Left hindlimb (tissue), 1 donor: ENCODE measurements at regions not wholly inside any gene's neighbourhood (a gene's known extent, or its start where the extent isn't known, plus 50 kb on each side); places are given as distances from the start of the nearest gene placed in this dataset.
"Not testable (repeated sequence)": the region's sequence is repeated elsewhere in the genome, so short reads cannot be mapped to it uniquely, and the experiment has no call there.

Source experiments
- DNase-seq: peaks from one replicate; pipeline ENCODE4 v3.0.0-alpha.2; 2018

DNA sequence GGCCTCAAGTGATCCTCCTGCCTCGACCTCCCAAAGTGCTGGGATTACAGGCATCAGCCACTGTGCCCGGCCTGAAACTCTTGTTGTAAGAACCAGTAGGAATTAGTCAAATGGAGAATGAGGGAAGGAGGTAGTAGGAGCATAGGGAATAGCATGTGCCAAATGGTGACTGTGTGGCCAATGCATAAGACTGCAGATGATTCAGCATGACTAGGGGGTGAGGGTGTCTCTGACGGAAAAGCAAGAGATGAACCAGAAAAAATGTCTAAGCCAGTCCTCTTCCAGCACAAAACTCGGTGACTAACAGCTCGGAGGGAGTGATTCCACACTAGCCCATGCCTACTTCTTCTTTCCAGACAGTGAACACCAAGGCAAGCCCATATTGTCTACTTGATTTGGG, 58.2 kb upstream of the DUSP21 start:
- DNase-seq, result no peak

DNA sequence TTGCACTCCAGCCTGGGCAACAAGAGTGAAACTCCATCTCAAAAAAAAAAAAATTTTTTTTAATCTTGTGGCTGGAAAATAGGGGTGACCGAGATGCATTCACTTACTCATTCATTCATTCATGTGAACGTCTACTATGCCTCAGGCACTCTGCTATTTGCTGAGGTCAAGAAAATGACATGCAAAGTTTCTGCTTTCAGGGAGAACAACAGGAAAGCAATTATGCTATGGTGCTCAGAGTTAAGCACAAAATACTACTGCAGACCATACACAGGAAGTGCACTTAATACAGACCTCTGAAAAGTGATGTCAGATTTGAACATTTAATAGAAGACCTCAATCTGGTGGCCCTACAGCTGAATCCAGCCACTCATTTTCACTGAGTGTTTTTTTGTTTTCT, 59.6 kb upstream of the DUSP21 start:
- no peak for DNase-seq

GRCh38 chrX:44778254-44778653, 65.6 kb upstream of the DUSP21 start:
- no peak for DNase-seq

DNA sequence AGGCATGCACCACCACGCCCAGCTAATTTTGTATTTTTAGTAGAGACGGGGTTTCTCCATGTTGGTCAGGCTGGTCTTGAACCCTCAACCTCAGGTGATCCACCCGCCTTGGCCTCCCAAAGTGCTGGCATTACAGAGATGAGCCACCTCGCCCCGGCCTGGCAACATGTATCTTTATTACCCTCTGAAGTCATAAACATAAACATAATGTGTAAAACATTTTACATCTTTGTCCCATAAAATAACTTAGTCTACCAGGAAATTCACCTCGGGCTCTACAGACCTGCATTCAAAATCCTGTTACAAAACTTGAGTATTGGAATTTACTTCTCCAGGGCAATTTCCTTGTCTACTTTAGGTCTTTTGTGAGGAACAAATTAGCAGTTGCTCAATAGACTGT, 68.1 kb upstream of the DUSP21 start:
- DNase-seq, result no peak

DNA sequence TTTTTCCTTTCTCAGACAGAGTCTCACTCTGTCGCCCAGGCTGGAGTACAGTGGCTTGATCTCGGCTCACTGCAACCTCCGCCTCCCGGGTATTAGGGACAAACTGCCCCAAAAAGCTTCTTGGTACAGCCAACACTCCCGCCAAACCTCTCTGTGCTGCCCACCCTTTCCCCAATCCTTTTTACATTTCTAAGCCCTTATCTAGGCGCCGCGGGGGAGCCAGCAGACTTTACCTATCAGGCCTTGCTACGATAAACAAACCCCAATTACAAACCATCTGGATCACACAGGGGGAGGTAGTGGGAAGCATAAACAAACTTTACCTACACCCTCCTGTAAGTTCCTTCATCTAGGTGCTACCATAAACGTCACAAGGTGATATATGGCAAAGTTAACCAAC, 69.8 kb upstream of the DUSP21 start:
- DNase-seq, result not testable (repeated sequence)

DNA sequence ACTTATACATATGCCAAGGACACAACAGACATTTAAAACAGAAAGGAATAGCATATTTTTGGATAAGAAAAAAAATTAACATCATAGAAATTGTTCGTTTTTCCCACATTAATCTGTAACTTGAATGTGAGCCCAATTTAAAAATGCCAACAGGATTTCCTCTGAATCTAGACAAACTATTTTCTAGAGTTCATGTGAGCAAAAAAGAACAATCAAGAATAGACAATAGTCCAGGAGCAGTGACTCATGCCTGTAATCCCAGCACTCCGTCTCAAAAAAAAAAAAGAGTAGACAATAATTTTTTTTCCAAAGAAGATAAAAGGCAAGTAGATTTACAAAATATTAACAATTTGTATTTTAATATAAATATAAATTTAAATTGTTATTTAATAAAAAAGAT, 73.7 kb upstream of the DUSP21 start:
- DNase-seq, result no peak

GRCh38 chrX:44767308-44767707, 76.5 kb upstream of the DUSP21 start:
- no peak for DNase-seq

DNA sequence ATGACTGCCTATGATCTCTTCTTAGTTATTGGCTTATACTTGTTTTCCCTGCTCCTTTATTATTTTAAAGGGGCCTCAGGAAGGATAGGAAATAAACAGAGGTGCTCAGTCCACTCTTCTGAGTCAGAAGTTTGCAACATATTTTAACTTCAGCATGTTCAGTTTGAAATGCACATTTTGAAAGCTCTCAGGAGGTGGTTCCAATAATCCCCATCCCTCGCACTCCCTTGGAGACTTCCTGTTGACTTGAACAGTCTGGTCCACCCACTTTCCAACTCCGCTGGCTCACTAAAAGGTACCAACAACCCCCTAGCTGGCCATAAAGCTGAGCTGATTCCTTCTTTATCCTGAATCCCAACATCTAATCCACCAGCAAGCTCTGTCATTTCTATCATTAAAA, 78.3 kb upstream of the DUSP21 start:
- no peak for DNase-seq

DNA sequence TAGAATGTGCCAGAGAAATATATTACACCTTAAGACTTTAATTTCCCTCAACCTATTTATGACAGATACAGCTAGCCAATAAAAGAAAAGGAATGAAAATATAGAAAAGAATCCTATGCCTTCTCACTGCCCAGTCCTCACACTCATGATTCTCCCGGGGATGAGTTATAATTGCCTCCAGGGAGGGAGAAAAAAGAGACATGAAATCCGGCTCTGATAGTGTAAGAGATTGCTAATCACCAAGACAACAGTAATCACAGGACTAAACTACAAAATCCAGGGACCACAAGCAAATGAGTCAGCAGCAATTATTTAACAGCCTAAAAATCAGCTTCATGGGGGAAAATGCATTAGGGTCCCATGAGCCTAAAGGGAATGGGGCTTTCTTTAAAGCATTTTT, 95.9 kb upstream of the DUSP21 start:
- no peak for DNase-seq

GRCh38 chrX:44747317-44747716, 96.5 kb upstream of the DUSP21 start:
- DNase-seq, result no peak

DNA sequence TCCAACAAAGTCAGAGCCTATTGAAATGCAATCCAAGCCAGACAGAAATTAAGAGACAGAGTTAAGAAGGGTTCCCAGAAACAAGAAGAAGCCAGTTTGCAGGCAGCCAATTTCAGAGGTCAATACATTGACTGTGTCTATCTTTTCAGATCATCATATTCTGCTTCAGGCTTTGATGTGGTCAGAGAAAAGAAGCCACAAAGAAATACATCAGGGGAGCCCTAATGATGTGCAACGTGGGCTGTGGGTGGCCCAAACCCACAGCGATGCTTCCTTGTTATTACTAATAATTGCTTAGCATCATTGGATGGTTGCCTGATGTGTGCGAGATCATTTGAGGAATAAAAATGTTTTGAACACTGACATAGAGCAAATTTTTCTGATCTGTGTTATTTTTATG, 99.0 kb upstream of the DUSP21 start:
- DNase-seq, result no peak

GRCh38 chrX:44742480-44743155, 101.2 kb upstream of the DUSP21 start:
- DNase-seq, result no peak

DNA sequence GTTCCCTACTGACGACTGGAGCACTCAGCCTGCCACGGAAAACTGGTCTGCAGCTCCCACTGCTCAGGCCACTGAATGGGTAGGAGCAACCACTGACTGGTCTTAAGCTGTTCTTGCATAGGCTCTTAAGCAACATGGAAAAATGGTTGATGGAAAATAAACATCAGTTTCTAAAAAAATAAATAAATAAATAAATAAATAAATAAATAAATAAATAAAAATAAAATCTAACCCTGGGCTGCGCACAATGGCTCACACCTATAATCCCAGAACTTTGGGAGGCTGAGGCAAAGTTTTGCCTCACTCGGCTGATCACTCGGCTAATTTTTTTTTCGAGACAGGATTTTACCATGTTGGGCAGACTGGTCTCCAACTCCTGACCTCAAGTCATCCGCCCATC, 102.0 kb upstream of the DUSP21 start:
- not testable (repeated sequence) for DNase-seq

- not testable (repeated sequence) for DNase-seq
Observed at GRCh38 chrX:44741458-44741857, 102.4 kb upstream of the DUSP21 start.

- DNase-seq, result no peak
Observed at GRCh38 chrX:44735498-44735897, 108.3 kb upstream of the DUSP21 start.

DNA sequence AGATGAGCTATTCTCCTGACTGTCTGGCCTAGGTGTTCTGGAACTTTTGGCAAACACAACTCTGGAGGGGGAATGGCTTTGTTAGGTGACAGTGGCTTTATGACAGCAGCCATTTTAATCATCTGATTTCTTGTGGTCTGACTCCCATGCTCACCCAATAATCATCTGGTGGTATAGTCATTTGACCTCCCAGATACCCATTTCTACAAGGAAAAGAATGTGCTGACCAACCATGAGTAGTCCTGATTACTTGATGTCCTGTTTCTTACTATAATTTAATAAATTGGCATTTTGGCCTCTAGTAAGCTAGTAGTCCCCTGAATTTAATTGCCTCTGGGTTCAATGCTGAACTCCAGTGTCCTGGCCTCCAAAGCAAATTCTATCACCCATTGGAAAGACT, 109.9 kb upstream of the DUSP21 start:
- DNase-seq, result no peak

- no peak for DNase-seq
Observed at GRCh38 chrX:44731160-44731559, 112.7 kb upstream of the DUSP21 start.

- DNase-seq, result no peak
Observed at GRCh38 chrX:44723426-44723825, 120.4 kb upstream of the DUSP21 start.

- no peak for DNase-seq
Observed at GRCh38 chrX:44708470-44708869, 135.4 kb upstream of the DUSP21 start.

GRCh38 chrX:44705817-44706551, 137.8 kb upstream of the DUSP21 start:
- DNase-seq, result no peak

- DNase-seq, result no peak
Observed at GRCh38 chrX:44698357-44698756, 145.5 kb upstream of the DUSP21 start.

GRCh38 chrX:44693255-44693654, 150.6 kb upstream of the DUSP21 start:
- DNase-seq, result no peak

GRCh38 chrX:44690129-44690528, 147.5 kb upstream of the FUNDC1 start:
- no peak for DNase-seq

DNA sequence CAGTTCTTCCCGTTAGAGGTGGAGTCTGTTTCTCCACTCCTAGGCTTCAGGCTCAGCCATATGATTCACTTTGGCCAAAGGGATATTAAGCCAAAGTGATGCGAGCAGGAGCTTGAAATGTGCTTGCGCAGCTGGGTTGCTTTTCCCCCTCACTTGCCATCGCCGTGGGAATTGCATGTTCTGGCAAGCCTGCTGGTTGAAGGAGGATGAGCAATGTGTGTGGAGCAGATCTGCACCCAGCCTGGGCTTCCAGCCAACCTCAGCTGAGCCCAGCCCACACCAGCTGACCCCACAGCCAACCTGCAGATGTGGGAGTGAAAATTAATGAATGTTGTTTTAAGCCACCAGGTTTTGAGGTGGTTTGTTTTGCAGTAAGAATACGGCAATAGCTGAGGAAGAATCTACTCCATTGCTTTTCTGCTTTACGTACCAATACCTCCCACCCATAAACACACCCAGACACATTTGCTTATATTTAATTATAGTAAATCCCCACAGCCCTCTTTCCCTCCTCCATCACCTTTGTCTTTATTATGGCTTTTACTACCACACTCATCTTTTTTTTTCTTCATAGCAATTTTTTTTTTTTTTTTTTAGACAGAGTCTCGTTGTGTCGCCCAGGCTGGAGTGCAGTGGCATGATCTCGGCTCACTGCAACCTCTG, 132.8 kb upstream of the FUNDC1 start:
- peak; percentile 58 for DNase-seq
